ENCODE measurements at regions not wholly inside any gene's neighbourhood (a gene's known extent, or its start where the extent isn't known, plus 50 kb on each side); places are given as distances from the start of the nearest gene placed in this dataset.

GRCh38 chr6:11930240-11930639, 81.9 kb upstream of the HIVEP1 start:
- TF ChIP-seq CTCF (IDR thresholded peaks at IDR 0.05 in 8 of 11, conservative IDR thresholded peaks at IDR 0.05 in 3 of 11) = no peak
- no peak for TF ChIP-seq POLR2AphosphoS5 (IDR thresholded peaks at IDR 0.05)
- TF ChIP-seq POLR2A (IDR thresholded peaks at IDR 0.05) = no peak

Measured in spleen (tissue), 7 donors.